ENCODE measurements at regions not wholly inside any gene's neighbourhood (a gene's known extent, or its start where the extent isn't known, plus 50 kb on each side); places are given as distances from the start of the nearest gene placed in this dataset.

GRCh38 chr11:42840176-42840829 is 471.5 kb upstream of the API5 start:
- Histone ChIP-seq H3K4me1 (ENCODE audit: control insufficient read depth, insufficient read depth, low read length) (peaks cover 5% of the 10 kb centered on the region), H3K9me3 (ENCODE audit: control insufficient read depth, low read length) (peaks cover 4% of the 10 kb centered on the region), H3K27me3 (ENCODE audit: control insufficient read depth, insufficient read depth, low read length, poor library complexity, severe bottlenecking) (no peaks in the 10 kb centered on the region), H3K36me3 (ENCODE audit: control insufficient read depth, insufficient read depth, low read length) (no peaks in the 10 kb centered on the region), H3K27ac (ENCODE audit: low read depth, low read length) (no peak overlapping the region), H3K9ac (ENCODE audit: extremely low read depth, low read length, poor library complexity, severe bottlenecking) (no peak overlapping the region), H3K4me3 (ENCODE audit: low read length) (no peak overlapping the region)
- WGBS, 2 experiments (ENCODE audit: insufficient coverage in 1 of 2, insufficient read length in 1 of 2) = 90 to 100% methylated on average over 5 to 7 of the region's 7 CpGs
- Mint-ChIP-seq H3K4me1 (peaks cover 8% of the 10 kb centered on the region), H3K9me3 (peaks cover 3% of the 10 kb centered on the region), H3K4me3 (no peak overlapping the region), H3K27me3 (ENCODE audit: insufficient read depth) (no peaks in the 10 kb centered on the region), H3K27ac (no peak overlapping the region), H3K36me3 (ENCODE audit: low read depth) (no peaks in the 10 kb centered on the region)
- no peak for DNase-seq
- no peak for TF ChIP-seq CTCF (conservative IDR thresholded peaks at IDR 0.05)

- Histone ChIP-seq H3K4me1 (ENCODE audit: control insufficient read depth, insufficient read depth, low read length) (peaks cover 5% of the 10 kb centered on the region), H3K4me3 (ENCODE audit: low read length) (no peak overlapping the region), H3K9me3 (ENCODE audit: control insufficient read depth, low read length) (peaks cover 4% of the 10 kb centered on the region), H3K9ac (ENCODE audit: extremely low read depth, low read length, poor library complexity, severe bottlenecking) (no peak overlapping the region), H3K27me3 (ENCODE audit: control insufficient read depth, insufficient read depth, low read length, poor library complexity, severe bottlenecking) (no peaks in the 10 kb centered on the region), H3K36me3 (ENCODE audit: control insufficient read depth, insufficient read depth, low read length) (no peaks in the 10 kb centered on the region), H3K27ac (ENCODE audit: low read depth, low read length) (no peak overlapping the region)
- H3K4me1 Mint-ChIP-seq = peaks cover 8% of the 10 kb centered on the region
- H3K9me3 Mint-ChIP-seq = peaks cover 3% of the 10 kb centered on the region
- TF ChIP-seq CTCF (conservative IDR thresholded peaks at IDR 0.05) = no peak
- no peak overlapping the region for H3K27ac Mint-ChIP-seq
- H3K27me3 Mint-ChIP-seq (ENCODE audit: insufficient read depth) = no peaks in the 10 kb centered on the region
- no peaks in the 10 kb centered on the region for H3K36me3 Mint-ChIP-seq (ENCODE audit: low read depth)
- no peak for DNase-seq
- no peak overlapping the region for H3K4me3 Mint-ChIP-seq
- WGBS, 2 experiments (ENCODE audit: insufficient coverage in 1 of 2, insufficient read length in 1 of 2) = 20 to 90% methylated on average over 1 to 2 of the region's 2 CpGs
Measured at GRCh38 chr11:42840860-42841259, 470.9 kb upstream of the API5 start.

- Histone ChIP-seq H3K27ac (ENCODE audit: low read depth, low read length) (no peak overlapping the region), H3K27me3 (ENCODE audit: control insufficient read depth, insufficient read depth, low read length, poor library complexity, severe bottlenecking) (no peaks in the 10 kb centered on the region), H3K36me3 (ENCODE audit: control insufficient read depth, insufficient read depth, low read length) (no peaks in the 10 kb centered on the region), H3K4me3 (ENCODE audit: low read length) (no peak overlapping the region), H3K4me1 (ENCODE audit: control insufficient read depth, insufficient read depth, low read length) (peaks cover 5% of the 10 kb centered on the region), H3K9me3 (ENCODE audit: control insufficient read depth, low read length) (peaks cover 4% of the 10 kb centered on the region), H3K9ac (ENCODE audit: extremely low read depth, low read length, poor library complexity, severe bottlenecking) (no peak overlapping the region)
- DNase-seq = no peak
- no peak for TF ChIP-seq CTCF (conservative IDR thresholded peaks at IDR 0.05)
- peaks cover 8% of the 10 kb centered on the region for H3K4me1 Mint-ChIP-seq
- WGBS, 2 experiments (ENCODE audit: insufficient coverage in 1 of 2, insufficient read length in 1 of 2) = 76 to 83% methylated on average over 3 to 5 of the region's 5 CpGs
- no peak overlapping the region for H3K4me3 Mint-ChIP-seq
- H3K9me3 Mint-ChIP-seq = peaks cover 3% of the 10 kb centered on the region
- H3K27ac Mint-ChIP-seq = no peak overlapping the region
- H3K36me3 Mint-ChIP-seq (ENCODE audit: low read depth) = no peaks in the 10 kb centered on the region
- H3K27me3 Mint-ChIP-seq (ENCODE audit: insufficient read depth) = no peaks in the 10 kb centered on the region
Measured at GRCh38 chr11:42841556-42841955, 470.2 kb upstream of the API5 start.
